MCF 10A (cell line): ENCODE measurements at regions not wholly inside any gene's neighbourhood (a gene's known extent, or its start where the extent isn't known, plus 50 kb on each side); places are given as distances from the start of the nearest gene placed in this dataset.

Source experiments
- BruUV-seq: library from RNA; stranded (reverse); fragments of 400-500 nt; replicated peaks from 2 replicates; lab custom pipeline; 2021; lab: Mats Ljungman, UMichigan
- CTCF ChIA-PET: fragments of 300-600 bp; sonication (Branson Sonifier 250); formaldehyde crosslinking; extraction: SDS; loops from one replicate; lab custom pipeline; 2021; ENCODE audit warnings: antibody characterized with exemption, inconsistent platforms; lab: Yijun Ruan, JAX
- POLR2A ChIA-PET: fragments of 300-600, 350-650 bp; sonication (Branson Sonifier 250); formaldehyde crosslinking; extraction: SDS; loops from one replicate; lab custom pipeline; 2020; ENCODE audit warnings: antibody characterized with exemption, inconsistent platforms; lab: Yijun Ruan, JAX
- DNase-seq: peaks from one replicate; pipeline ENCODE4 v3.0.0-alpha.2; 2018; ENCODE audit not compliant: unreplicated experiment
- H3K27ac Mint-ChIP-seq: one replicate; pipeline ENCODE4 v1.8.0; 2022; ENCODE audit warnings: mild to moderate bottlenecking, low read depth, mixed read lengths; ENCODE audit not compliant: unreplicated experiment
- H3K27me3 Mint-ChIP-seq: one replicate; pipeline ENCODE4 v1.8.0; 2022; ENCODE audit warnings: mixed read lengths; ENCODE audit not compliant: insufficient read depth, unreplicated experiment
- H3K36me3 Mint-ChIP-seq: one replicate; pipeline ENCODE4 v1.8.0; 2022; ENCODE audit warnings: mild to moderate bottlenecking, moderate library complexity, mixed read lengths; ENCODE audit not compliant: insufficient read depth, unreplicated experiment
- H3K4me1 Mint-ChIP-seq: one replicate; pipeline ENCODE4 v1.8.0; 2022; ENCODE audit warnings: mixed read lengths; ENCODE audit not compliant: insufficient read depth, unreplicated experiment
- H3K4me3 Mint-ChIP-seq: one replicate; pipeline ENCODE4 v1.8.0; 2022; ENCODE audit warnings: mild to moderate bottlenecking, moderate library complexity, mixed read lengths; ENCODE audit not compliant: unreplicated experiment
- H3K9me3 Mint-ChIP-seq: one replicate; pipeline ENCODE4 v1.8.0; 2022; ENCODE audit warnings: mixed read lengths; ENCODE audit not compliant: unreplicated experiment
- intact Hi-C: fragments of 100-400 bp; cut with micrococcal nuclease; formaldehyde crosslinking; loops from 2 replicates; pipeline ENCODE4 v1.14.1; 2022
- TF ChIP-seq, protein P1 (sequence below): fragments of 200-600 bp; IDR thresholded peaks from one replicate; pipeline ENCODE4 v1.8.0; 2022; ENCODE audit warnings: antibody characterized with exemption, mild to moderate bottlenecking; ENCODE audit not compliant: unreplicated experiment

DNA sequence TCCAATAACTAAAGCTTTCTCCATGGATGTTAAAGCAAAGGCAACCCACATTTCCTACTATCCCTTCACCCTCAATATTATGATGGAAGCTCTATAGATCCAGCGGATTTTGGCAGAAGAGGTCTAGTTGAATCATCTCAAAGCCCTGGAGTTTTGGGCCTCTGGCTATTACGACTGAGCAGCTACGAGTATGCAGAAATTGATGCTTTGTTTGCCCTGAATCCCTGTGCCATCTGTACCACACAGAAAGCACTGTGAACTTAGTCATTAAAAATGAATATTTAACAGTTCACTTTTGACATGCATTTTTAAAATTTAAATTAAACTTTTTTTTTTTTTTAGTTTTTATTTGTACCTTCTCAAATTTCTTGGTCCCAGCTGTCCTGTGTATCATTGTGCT lies 705.4 kb upstream of the PTBP2 start:
- no TSS peak for BruUV-seq
- CTCF ChIA-PET: no interaction called here
- POLR2A ChIA-PET: no interaction called here
- Mint-ChIP-seq H3K9me3 (no peaks in the 10 kb centered on the region), H3K27ac (no peak overlapping the region), H3K36me3 (no peaks in the 10 kb centered on the region), H3K27me3 (no peaks in the 10 kb centered on the region), H3K4me1 (no peaks in the 10 kb centered on the region), H3K4me3 (no peak overlapping the region)
- TF ChIP-seq, protein P1, sequence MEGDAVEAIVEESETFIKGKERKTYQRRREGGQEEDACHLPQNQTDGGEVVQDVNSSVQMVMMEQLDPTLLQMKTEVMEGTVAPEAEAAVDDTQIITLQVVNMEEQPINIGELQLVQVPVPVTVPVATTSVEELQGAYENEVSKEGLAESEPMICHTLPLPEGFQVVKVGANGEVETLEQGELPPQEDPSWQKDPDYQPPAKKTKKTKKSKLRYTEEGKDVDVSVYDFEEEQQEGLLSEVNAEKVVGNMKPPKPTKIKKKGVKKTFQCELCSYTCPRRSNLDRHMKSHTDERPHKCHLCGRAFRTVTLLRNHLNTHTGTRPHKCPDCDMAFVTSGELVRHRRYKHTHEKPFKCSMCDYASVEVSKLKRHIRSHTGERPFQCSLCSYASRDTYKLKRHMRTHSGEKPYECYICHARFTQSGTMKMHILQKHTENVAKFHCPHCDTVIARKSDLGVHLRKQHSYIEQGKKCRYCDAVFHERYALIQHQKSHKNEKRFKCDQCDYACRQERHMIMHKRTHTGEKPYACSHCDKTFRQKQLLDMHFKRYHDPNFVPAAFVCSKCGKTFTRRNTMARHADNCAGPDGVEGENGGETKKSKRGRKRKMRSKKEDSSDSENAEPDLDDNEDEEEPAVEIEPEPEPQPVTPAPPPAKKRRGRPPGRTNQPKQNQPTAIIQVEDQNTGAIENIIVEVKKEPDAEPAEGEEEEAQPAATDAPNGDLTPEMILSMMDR: no peak
- DNase-seq: no peak
- intact Hi-C loops: no loop called here

DNA sequence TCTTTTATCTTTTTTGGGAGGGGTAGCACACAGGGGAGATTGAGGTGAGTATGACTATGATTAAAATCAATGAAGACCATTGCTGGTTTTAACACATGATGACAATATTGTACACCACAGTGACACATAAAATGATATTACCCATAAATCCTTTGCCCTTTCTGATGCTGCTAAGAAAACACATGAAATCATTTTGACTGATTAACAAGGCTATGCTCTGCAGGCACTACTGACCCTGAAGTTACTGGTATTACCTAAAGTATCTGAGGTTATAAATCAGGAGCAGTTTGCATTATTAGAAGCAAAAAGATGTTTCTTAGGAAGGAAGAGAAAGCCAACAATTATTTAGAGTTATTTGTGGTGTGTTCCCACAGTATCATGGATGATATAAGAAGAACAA lies 701.2 kb upstream of the PTBP2 start:
- no peaks in the 10 kb centered on the region for H3K9me3 Mint-ChIP-seq
- TF ChIP-seq, protein P1: no peak
- intact Hi-C loops: no loop called here
- BruUV-seq: no TSS peak
- CTCF ChIA-PET: interaction anchor here (0.5 kb wide), 1 partner anchor 23 kb away, joined by 3 read pairs; no protein-coding TSS in a partner anchor
- no peaks in the 10 kb centered on the region for H3K4me1 Mint-ChIP-seq
- no peak for DNase-seq
- no peaks in the 10 kb centered on the region for H3K36me3 Mint-ChIP-seq
- POLR2A ChIA-PET: interaction anchor here (0.6 kb wide), 1 partner anchor 569 kb away, joined by 3 read pairs; no protein-coding TSS in a partner anchor
- H3K27me3 Mint-ChIP-seq: no peaks in the 10 kb centered on the region
- no peak overlapping the region for H3K27ac Mint-ChIP-seq
- H3K4me3 Mint-ChIP-seq: no peak overlapping the region

DNA sequence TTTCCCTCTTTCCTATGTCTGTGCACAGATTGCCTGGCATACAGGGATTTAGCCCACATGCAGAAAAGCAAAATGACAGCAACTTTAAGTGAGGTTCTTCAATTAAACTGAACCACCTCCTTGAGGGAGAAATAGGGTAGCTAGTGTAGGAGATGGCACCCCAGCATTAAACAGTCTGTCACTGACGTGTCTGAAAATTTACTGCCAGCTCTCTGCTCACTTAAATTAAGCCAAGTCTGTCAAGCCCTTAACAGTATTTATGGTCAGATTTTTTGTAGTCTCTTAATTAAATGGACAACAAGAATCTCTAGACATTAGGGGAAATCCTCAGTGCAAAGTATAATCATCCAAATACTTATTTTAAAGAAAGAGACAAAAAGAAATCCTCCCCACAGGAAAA lies 696.5 kb upstream of the PTBP2 start:
- no peak for DNase-seq
- Mint-ChIP-seq H3K4me3 (no peak overlapping the region), H3K27me3 (no peaks in the 10 kb centered on the region), H3K36me3 (no peaks in the 10 kb centered on the region), H3K4me1 (no peaks in the 10 kb centered on the region), H3K27ac (no peak overlapping the region), H3K9me3 (no peaks in the 10 kb centered on the region)
- TF ChIP-seq, protein P1: no peak
- CTCF ChIA-PET: no interaction called here
- POLR2A ChIA-PET: no interaction called here
- intact Hi-C loops: no loop called here
- no TSS peak for BruUV-seq

DNA sequence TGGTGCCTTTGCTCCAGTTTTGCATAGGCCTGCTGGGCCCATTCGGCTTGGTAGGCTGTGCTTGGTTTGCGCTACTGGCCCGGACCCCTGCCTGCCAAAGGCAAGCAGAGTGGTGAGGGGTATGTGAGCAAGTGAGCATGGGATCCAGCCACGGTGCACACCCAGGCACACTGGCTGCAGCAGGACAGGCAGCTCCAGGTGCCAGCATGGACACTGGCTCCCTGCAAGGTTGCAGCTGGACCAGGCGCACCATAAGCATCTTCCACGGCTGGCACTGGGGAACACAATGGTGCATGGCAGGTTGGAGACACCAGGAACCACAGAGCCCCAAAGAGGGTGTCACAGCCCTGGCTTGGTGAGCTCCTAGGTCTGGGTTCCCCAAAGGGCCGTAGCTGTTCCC lies 693.5 kb upstream of the PTBP2 start:
- BruUV-seq: no TSS peak
- TF ChIP-seq, protein P1: no peak
- ChIA-PET POLR2A (interaction anchor here (1.2 kb wide), 1 partner anchor 19 kb away, joined by 3 read pairs; no protein-coding TSS in a partner anchor), CTCF (interaction anchor here (0.6 kb wide), 1 partner anchor 103 kb away, joined by 4 read pairs; no protein-coding TSS in a partner anchor)
- Mint-ChIP-seq H3K27ac (no peak overlapping the region), H3K36me3 (no peaks in the 10 kb centered on the region), H3K9me3 (no peaks in the 10 kb centered on the region), H3K4me3 (no peak overlapping the region), H3K4me1 (no peaks in the 10 kb centered on the region), H3K27me3 (no peaks in the 10 kb centered on the region)
- no peak for DNase-seq
- intact Hi-C loops: no loop called here
